Stimulated activated naive CD4-positive, alpha-beta T cell treated with Interleukin-2 at 50 U/mL for 16 hours (primary cell): ENCODE measurements at regions not wholly inside any gene's neighbourhood (a gene's known extent, or its start where the extent isn't known, plus 50 kb on each side); places are given as distances from the start of the nearest gene placed in this dataset.

Experiments used
- DNase-seq: peaks from one replicate; lab custom pipeline; 2025; lab: John Stamatoyannopoulos, UW

GRCh38 chr18:22113144-22113844 is 56.1 kb upstream of the GATA6 start:
- DNase-seq = no peak

GRCh38 chr18:22114526-22115321 is 54.7 kb upstream of the GATA6 start:
- DNase-seq = no peak

GRCh38 chr18:22115573-22115972 is 53.8 kb upstream of the GATA6 start:
- DNase-seq = no peak
